Liver (tissue), 8 donors: ENCODE measurements at regions not wholly inside any gene's neighbourhood (a gene's known extent, or its start where the extent isn't known, plus 50 kb on each side); places are given as distances from the start of the nearest gene placed in this dataset.

ENCODE experiments used
- DNase-seq: peaks from one replicate; pipeline ENCODE4 v3.0.0-alpha.2; 2017; ENCODE audit warnings: low spot score
- H3K27ac ChIP-seq, 2 donors: one replicate each; pipeline ENCODE4 v1.7.0; 2013; ENCODE audit warnings: inconsistent platforms in 2 of 2, low read length in 2 of 2, control low read depth in 1 of 2, low read depth in 1 of 2, mild to moderate bottlenecking in 1 of 2
- H3K27me3 ChIP-seq, 4 donors: one replicate each; pipeline versions ENCODE4 v1.6.1 to v1.7.0; 2013; ENCODE audit warnings: low read length in 3 of 4, inconsistent platforms in 1 of 4, mild to moderate bottlenecking in 1 of 4, moderate library complexity in 1 of 4; ENCODE audit not compliant: control insufficient read depth in 4 of 4, insufficient read depth in 4 of 4
- H3K36me3 ChIP-seq, 4 donors: one replicate each; pipeline versions ENCODE4 v1.6.1 to v1.7.0; 2013; ENCODE audit warnings: low read length in 3 of 4, mild to moderate bottlenecking in 3 of 4, low read depth in 1 of 4, moderate library complexity in 1 of 4; ENCODE audit not compliant: control insufficient read depth in 4 of 4, insufficient read depth in 3 of 4
- H3K4me1 ChIP-seq, 4 donors: one replicate each; pipeline versions ENCODE4 v1.6.1 to v1.7.0; 2013; ENCODE audit warnings: low read length in 3 of 4, mild to moderate bottlenecking in 3 of 4, moderate library complexity in 1 of 4; ENCODE audit not compliant: control insufficient read depth in 4 of 4, insufficient read depth in 4 of 4
- H3K4me3 ChIP-seq, 3 donors: one replicate each; pipeline versions ENCODE4 v1.6.1 to v1.7.0; 2013; ENCODE audit warnings: low read length in 3 of 3, control low read depth in 1 of 3, low read depth in 1 of 3, mild to moderate bottlenecking in 1 of 3
- H3K9ac ChIP-seq, 2 donors: one replicate each; pipeline ENCODE4 v1.7.0; 2013; ENCODE audit warnings: low read length in 2 of 2, mild to moderate bottlenecking in 2 of 2, moderate library complexity in 2 of 2, control low read depth in 1 of 2, low read depth in 1 of 2
- H3K9me3 ChIP-seq, 4 donors: one replicate each; pipeline versions ENCODE4 v1.6.1 to v1.7.0; 2013; ENCODE audit warnings: low read length in 3 of 4; ENCODE audit not compliant: control insufficient read depth in 4 of 4
- EGR1 ChIP-seq, 2 donors: IDR thresholded peaks; 2 replicates each; pipeline ENCODE4 v1.6.1; 2016 to 2018; ENCODE audit warnings: antibody characterized with exemption in 2 of 2, low read depth in 2 of 2
- FOXA1 ChIP-seq: IDR thresholded peaks from 2 replicates; pipeline ENCODE4 v1.6.1; 2016; ENCODE audit warnings: antibody characterized with exemption
- FOXA2 ChIP-seq: IDR thresholded peaks from 2 replicates; pipeline ENCODE4 v1.6.1; 2016; ENCODE audit warnings: antibody characterized with exemption
- GABPA ChIP-seq, 2 donors: IDR thresholded peaks in 1 of 2; conservative IDR thresholded peaks in 1 of 2; 2 replicates each; pipeline ENCODE4 v1.6.1; 2016; ENCODE audit warnings: antibody characterized with exemption in 2 of 2, mild to moderate bottlenecking in 1 of 2, moderate library complexity in 1 of 2
- HNF4A ChIP-seq, 2 donors: conservative IDR thresholded peaks; 2 replicates each; pipeline ENCODE4 v1.6.1; 2016; ENCODE audit warnings: antibody characterized with exemption in 2 of 2, mild to moderate bottlenecking in 2 of 2
- HNF4G ChIP-seq: IDR thresholded peaks from 2 replicates; pipeline ENCODE4 v1.6.1; 2016; ENCODE audit warnings: antibody characterized with exemption
- NR2F2 ChIP-seq: IDR thresholded peaks from 2 replicates; pipeline ENCODE4 v1.6.1; 2016; ENCODE audit warnings: antibody characterized with exemption
- RAD21 ChIP-seq, 2 donors: IDR thresholded peaks; 2 replicates each; pipeline ENCODE4 v1.6.1; 2016; ENCODE audit warnings: antibody characterized with exemption in 2 of 2, mild to moderate bottlenecking in 2 of 2
- RXRA ChIP-seq, 2 donors: IDR thresholded peaks; 2 replicates each; pipeline ENCODE4 v1.6.1; 2017 to 2018; ENCODE audit warnings: antibody characterized with exemption in 2 of 2, mild to moderate bottlenecking in 1 of 2
- TAF1 ChIP-seq: conservative IDR thresholded peaks from 2 replicates; pipeline ENCODE4 v1.6.1; 2016; ENCODE audit warnings: antibody characterized with exemption, mild to moderate bottlenecking
- YY1 ChIP-seq: IDR thresholded peaks from 2 replicates; pipeline ENCODE4 v1.6.1; 2016; ENCODE audit warnings: antibody characterized with exemption, mild to moderate bottlenecking
- WGBS: extraction: QIAGEN DNeasy Blood & Tissue Kit; methylation state at CpG from one replicate; pipeline ENCODE4 v1.1.7; 2013; 5-methylcytosine and 5-hydroxymethylcytosine counted together
- TF ChIP-seq, protein P1 (sequence below): IDR thresholded peaks from 2 replicates; pipeline ENCODE4 v1.6.1; 2016; ENCODE audit warnings: antibody characterized with exemption
- TF ChIP-seq, protein P2 (sequence below): fragments of 150-350 bp; IDR thresholded peaks from 2 replicates; pipeline ENCODE4 v1.5.1; 2017; ENCODE audit warnings: improper control_type of control experiment, low read depth, low read length; ENCODE audit not compliant: missing input control
- TF ChIP-seq, protein P3 (sequence below): IDR thresholded peaks from 2 replicates; pipeline ENCODE4 v1.6.1; 2016; ENCODE audit warnings: antibody characterized with exemption
- TF ChIP-seq, protein P4 (sequence below): IDR thresholded peaks from 2 replicates; pipeline ENCODE4 v1.6.1; 2016; ENCODE audit warnings: antibody characterized with exemption, mild to moderate bottlenecking
- TF ChIP-seq, protein P5 (sequence below): IDR thresholded peaks from 2 replicates; pipeline ENCODE4 v1.6.1; 2016; ENCODE audit warnings: antibody characterized with exemption
- donor health status: healthy.
- donor health status: healthy.
- donor health status: healthy.
- donor health status: healthy.
- donor health status: healthy.

DNA sequence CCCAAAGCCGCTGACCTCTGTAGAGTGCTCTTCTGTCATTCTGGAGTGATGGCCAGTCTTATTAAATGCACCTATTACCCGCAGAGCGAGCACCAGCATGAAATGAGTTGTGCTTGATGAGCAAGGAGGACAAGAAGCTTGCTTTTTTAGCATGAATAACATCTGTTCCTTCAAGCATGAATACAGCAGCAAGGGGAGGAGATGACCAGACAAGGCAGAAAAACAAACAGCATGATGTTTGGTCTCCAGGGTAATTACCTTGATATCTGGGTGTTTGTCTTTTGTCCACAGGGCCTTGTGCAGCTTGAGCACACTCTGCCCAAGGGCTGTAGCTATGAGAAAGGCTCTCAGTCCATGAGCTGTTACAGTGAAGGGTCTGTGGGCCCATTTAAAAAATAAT, 324.8 kb upstream of the DDX53 start:
- Histone ChIP-seq H3K36me3 (no peaks in the 10 kb centered on the region), H3K9me3 (no peaks in the 10 kb centered on the region), H3K9ac (no peak overlapping the region), H3K4me3 (no peak overlapping the region), H3K27ac (no peak overlapping the region), H3K27me3 (no peaks in the 10 kb centered on the region), H3K4me1 (no peaks in the 10 kb centered on the region)
- DNase-seq, result no peak
- WGBS, result 66% methylated on average over 3 of the region's 3 CpGs
- TF ChIP-seq GABPA (IDR thresholded peaks at IDR 0.05 in 1 of 2, conservative IDR thresholded peaks at IDR 0.05 in 1 of 2), result no peak
- TF ChIP-seq, protein P1, sequence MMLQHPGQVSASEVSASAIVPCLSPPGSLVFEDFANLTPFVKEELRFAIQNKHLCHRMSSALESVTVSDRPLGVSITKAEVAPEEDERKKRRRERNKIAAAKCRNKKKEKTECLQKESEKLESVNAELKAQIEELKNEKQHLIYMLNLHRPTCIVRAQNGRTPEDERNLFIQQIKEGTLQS, result no peak

DNA sequence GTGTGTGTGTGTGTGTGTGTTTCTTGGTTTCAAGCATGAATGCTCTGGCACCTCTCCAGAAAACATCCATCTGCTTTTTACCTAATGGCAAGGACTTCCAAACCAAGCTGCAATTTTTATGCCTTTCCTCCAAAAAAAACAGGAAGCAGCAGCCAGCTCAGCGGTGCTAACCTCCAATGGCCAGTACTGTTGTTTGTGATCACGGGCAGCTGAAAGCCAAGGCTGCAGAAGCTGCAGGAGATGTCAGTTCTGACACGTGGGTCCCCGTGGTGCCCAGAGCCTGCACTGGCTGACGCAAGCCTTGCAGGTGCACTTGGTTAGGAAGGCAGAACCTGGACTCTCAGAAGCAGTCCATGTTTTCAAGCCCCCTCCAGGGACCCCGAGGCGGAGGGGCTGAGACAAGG, 313.6 kb upstream of the DDX53 start:
- no peak overlapping the region for H3K27ac ChIP-seq
- no peak overlapping the region for H3K4me3 ChIP-seq
- 36% methylated on average over 7 of the region's 7 CpGs for WGBS
- H3K9me3 ChIP-seq, result no peaks in the 10 kb centered on the region
- H3K36me3 ChIP-seq, result no peaks in the 10 kb centered on the region
- DNase-seq, result no peak
- H3K4me1 ChIP-seq, result no peaks in the 10 kb centered on the region
- H3K27me3 ChIP-seq, result no peaks in the 10 kb centered on the region
- TF ChIP-seq TAF1, result no peak
- TF ChIP-seq EGR1 (IDR thresholded peaks at IDR 0.05; ENCODE audit: low read depth in 2 of 2), result no peak
- no peak for TF ChIP-seq RXRA (IDR thresholded peaks at IDR 0.05)
- no peak for TF ChIP-seq HNF4G
- TF ChIP-seq, protein P1, result no peak
- H3K9ac ChIP-seq, result no peak overlapping the region

DNA sequence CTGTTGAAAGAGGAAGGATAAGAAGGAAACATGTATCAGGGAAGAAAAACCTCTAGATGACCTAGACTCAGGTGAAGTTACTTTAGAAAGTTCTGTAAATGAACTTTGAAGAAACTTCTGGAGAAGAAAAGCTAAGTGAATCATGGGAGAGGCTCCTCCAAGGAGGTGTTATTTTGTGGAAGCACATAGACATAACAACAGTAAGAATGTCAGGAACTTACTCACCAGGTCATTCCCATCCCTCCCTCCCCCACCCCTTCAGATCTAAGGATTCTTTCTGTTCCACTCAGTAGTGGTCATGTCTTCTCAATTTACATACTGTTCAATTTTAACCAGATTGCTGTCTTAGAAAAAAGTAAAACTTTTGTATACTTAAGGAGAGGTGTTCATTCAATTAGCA, 310.5 kb upstream of the DDX53 start:
- H3K27ac ChIP-seq, result no peak overlapping the region
- H3K9me3 ChIP-seq, result no peaks in the 10 kb centered on the region
- H3K27me3 ChIP-seq, result no peaks in the 10 kb centered on the region
- TF ChIP-seq, protein P2, sequence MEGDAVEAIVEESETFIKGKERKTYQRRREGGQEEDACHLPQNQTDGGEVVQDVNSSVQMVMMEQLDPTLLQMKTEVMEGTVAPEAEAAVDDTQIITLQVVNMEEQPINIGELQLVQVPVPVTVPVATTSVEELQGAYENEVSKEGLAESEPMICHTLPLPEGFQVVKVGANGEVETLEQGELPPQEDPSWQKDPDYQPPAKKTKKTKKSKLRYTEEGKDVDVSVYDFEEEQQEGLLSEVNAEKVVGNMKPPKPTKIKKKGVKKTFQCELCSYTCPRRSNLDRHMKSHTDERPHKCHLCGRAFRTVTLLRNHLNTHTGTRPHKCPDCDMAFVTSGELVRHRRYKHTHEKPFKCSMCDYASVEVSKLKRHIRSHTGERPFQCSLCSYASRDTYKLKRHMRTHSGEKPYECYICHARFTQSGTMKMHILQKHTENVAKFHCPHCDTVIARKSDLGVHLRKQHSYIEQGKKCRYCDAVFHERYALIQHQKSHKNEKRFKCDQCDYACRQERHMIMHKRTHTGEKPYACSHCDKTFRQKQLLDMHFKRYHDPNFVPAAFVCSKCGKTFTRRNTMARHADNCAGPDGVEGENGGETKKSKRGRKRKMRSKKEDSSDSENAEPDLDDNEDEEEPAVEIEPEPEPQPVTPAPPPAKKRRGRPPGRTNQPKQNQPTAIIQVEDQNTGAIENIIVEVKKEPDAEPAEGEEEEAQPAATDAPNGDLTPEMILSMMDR, result no peak
- TF ChIP-seq, protein P1, result no peak
- no peak for TF ChIP-seq GABPA (IDR thresholded peaks at IDR 0.05 in 1 of 2, conservative IDR thresholded peaks at IDR 0.05 in 1 of 2)
- TF ChIP-seq, protein P3, sequence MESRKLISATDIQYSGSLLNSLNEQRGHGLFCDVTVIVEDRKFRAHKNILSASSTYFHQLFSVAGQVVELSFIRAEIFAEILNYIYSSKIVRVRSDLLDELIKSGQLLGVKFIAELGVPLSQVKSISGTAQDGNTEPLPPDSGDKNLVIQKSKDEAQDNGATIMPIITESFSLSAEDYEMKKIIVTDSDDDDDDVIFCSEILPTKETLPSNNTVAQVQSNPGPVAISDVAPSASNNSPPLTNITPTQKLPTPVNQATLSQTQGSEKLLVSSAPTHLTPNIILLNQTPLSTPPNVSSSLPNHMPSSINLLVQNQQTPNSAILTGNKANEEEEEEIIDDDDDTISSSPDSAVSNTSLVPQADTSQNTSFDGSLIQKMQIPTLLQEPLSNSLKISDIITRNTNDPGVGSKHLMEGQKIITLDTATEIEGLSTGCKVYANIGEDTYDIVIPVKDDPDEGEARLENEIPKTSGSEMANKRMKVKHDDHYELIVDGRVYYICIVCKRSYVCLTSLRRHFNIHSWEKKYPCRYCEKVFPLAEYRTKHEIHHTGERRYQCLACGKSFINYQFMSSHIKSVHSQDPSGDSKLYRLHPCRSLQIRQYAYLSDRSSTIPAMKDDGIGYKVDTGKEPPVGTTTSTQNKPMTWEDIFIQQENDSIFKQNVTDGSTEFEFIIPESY, result no peak
- TF ChIP-seq, protein P4, sequence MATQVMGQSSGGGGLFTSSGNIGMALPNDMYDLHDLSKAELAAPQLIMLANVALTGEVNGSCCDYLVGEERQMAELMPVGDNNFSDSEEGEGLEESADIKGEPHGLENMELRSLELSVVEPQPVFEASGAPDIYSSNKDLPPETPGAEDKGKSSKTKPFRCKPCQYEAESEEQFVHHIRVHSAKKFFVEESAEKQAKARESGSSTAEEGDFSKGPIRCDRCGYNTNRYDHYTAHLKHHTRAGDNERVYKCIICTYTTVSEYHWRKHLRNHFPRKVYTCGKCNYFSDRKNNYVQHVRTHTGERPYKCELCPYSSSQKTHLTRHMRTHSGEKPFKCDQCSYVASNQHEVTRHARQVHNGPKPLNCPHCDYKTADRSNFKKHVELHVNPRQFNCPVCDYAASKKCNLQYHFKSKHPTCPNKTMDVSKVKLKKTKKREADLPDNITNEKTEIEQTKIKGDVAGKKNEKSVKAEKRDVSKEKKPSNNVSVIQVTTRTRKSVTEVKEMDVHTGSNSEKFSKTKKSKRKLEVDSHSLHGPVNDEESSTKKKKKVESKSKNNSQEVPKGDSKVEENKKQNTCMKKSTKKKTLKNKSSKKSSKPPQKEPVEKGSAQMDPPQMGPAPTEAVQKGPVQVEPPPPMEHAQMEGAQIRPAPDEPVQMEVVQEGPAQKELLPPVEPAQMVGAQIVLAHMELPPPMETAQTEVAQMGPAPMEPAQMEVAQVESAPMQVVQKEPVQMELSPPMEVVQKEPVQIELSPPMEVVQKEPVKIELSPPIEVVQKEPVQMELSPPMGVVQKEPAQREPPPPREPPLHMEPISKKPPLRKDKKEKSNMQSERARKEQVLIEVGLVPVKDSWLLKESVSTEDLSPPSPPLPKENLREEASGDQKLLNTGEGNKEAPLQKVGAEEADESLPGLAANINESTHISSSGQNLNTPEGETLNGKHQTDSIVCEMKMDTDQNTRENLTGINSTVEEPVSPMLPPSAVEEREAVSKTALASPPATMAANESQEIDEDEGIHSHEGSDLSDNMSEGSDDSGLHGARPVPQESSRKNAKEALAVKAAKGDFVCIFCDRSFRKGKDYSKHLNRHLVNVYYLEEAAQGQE, result no peak
- TF ChIP-seq, protein P5, sequence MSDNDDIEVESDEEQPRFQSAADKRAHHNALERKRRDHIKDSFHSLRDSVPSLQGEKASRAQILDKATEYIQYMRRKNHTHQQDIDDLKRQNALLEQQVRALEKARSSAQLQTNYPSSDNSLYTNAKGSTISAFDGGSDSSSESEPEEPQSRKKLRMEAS, result no peak
- TF ChIP-seq FOXA2, result no peak
- TF ChIP-seq HNF4A (conservative IDR thresholded peaks at IDR 0.05), result no peak
- TF ChIP-seq TAF1, result no peak
- no peak for TF ChIP-seq EGR1 (IDR thresholded peaks at IDR 0.05; ENCODE audit: low read depth in 2 of 2)
- TF ChIP-seq YY1, result no peak
- no peak for TF ChIP-seq NR2F2
- TF ChIP-seq RAD21 (IDR thresholded peaks at IDR 0.05), result no peak
- no peak for TF ChIP-seq FOXA1
- H3K9ac ChIP-seq, result no peak overlapping the region
- no peaks in the 10 kb centered on the region for H3K4me1 ChIP-seq
- no peak for DNase-seq
- H3K36me3 ChIP-seq, result no peaks in the 10 kb centered on the region
- no peak overlapping the region for H3K4me3 ChIP-seq
